K562 (cell line): ENCODE measurements at regions not wholly inside any gene's neighbourhood (a gene's known extent, or its start where the extent isn't known, plus 50 kb on each side); places are given as distances from the start of the nearest gene placed in this dataset.
"Not testable (repeated sequence)": the region's sequence is repeated elsewhere in the genome, so short reads cannot be mapped to it uniquely, and the experiment has no call there.

Source experiments
- ATAC-seq: fragments of 200-7000 bp; cut with Tn5 transposase; 3 replicates; pipeline ENCODE4 v1.9.1; 2020; ENCODE audit warnings: moderate library complexity
- BruUV-seq: library from RNA; stranded (reverse); fragments of 400-500 nt; replicated peaks from 2 replicates; lab custom pipeline; 2021; lab: Mats Ljungman, UMichigan
- CTCF ChIA-PET: fragments of 300-600 bp; formaldehyde crosslinking; extraction: SDS; loops from one replicate; lab custom pipeline; 2021; ENCODE audit warnings: low intra/inter-chr PET ratio; lab: Yijun Ruan, JAX
- POLR2A ChIA-PET: fragments of 300-600, 350-650 bp; sonication (Branson Sonifier 250); formaldehyde crosslinking; extraction: SDS; loops from one replicate; lab custom pipeline; 2021; ENCODE audit warnings: antibody characterized with exemption, inconsistent platforms; lab: Yijun Ruan, JAX
- DNase-seq, 4 experiments: peaks; one replicate each; pipeline versions ENCODE4 v3.0.0 to v3.0.0-alpha.2; 2011 to 2018; ENCODE audit warnings: low spot score in 3 of 4, mixed read lengths in 3 of 4; ENCODE audit errors: extremely low read depth in 1 of 4
- FAIRE-seq: peaks from 2 replicates; lab custom pipeline; 2011; peaks lifted over from hg19 to GRCh38; lab: Jason Lieb, UNC
- H2AFZ ChIP-seq: 2 replicates; pipeline ENCODE4 v1.6.0; 2011; ENCODE audit warnings: low read depth, low read length, control low read depth, inconsistent platforms
- H3K27ac ChIP-seq: fragments of 200-600 bp; 3 replicates; pipeline ENCODE4 v1.8.0; 2011; ENCODE audit warnings: low read depth, mild to moderate bottlenecking, control low read depth, inconsistent platforms, low read length, moderate library complexity, mixed read lengths; ENCODE audit errors: extremely low read depth
- H3K27me3 ChIP-seq, 2 experiments: fragments of 300-600 bp in 1 of 2; 2 replicates in 1 of 2; 3 replicates in 1 of 2; pipeline versions ENCODE4 v1.6.0 to v1.8.0; 2011; ENCODE audit warnings: inconsistent platforms in 2 of 2, low read length in 2 of 2, mild to moderate bottlenecking in 1 of 2, mixed read lengths in 1 of 2, moderate library complexity in 1 of 2; ENCODE audit not compliant: control insufficient read depth in 2 of 2, insufficient read depth in 2 of 2
- H3K36me3 ChIP-seq: fragments of 300-600 bp; 3 replicates; pipeline ENCODE4 v1.8.0; 2011; ENCODE audit warnings: mild to moderate bottlenecking, low read length, inconsistent platforms; ENCODE audit not compliant: control insufficient read depth, insufficient read depth
- H3K4me1 ChIP-seq, 2 experiments: fragments of 200-600 bp in 1 of 2; replicated peaks in 1 of 2; 2 replicates in 1 of 2; 3 replicates in 1 of 2; pipeline versions ENCODE4 v1.5.1 to v1.8.0; 2011; ENCODE audit warnings: inconsistent platforms in 2 of 2, low read length in 2 of 2, mild to moderate bottlenecking in 1 of 2, mixed read lengths in 1 of 2, moderate library complexity in 1 of 2; ENCODE audit not compliant: control insufficient read depth in 2 of 2, insufficient read depth in 2 of 2
- H3K4me2 ChIP-seq: 2 replicates; pipeline ENCODE4 v1.6.1; 2011; ENCODE audit warnings: low read length, control low read depth, inconsistent platforms, mixed read lengths; ENCODE audit not compliant: insufficient read depth
- H3K4me3 ChIP-seq: fragments of 200-600 bp; sonication (generic), shearing (Covaris generic); 2 replicates; pipeline ENCODE4 v1.5.1; 2016; ENCODE audit warnings: control low read depth, inconsistent platforms
- H3K79me2 ChIP-seq: fragments of 200-600 bp; 3 replicates; pipeline ENCODE4 v1.8.0; 2011; ENCODE audit warnings: low read length, inconsistent platforms; ENCODE audit not compliant: control insufficient read depth, insufficient read depth
- H3K9ac ChIP-seq, 2 experiments: 2 replicates each; pipeline versions ENCODE4 v1.6.0 to v1.6.1; 2011; ENCODE audit warnings: low read depth in 2 of 2, low read length in 2 of 2, control low read depth in 1 of 2, inconsistent platforms in 1 of 2, mild to moderate bottlenecking in 1 of 2, mixed read lengths in 1 of 2; ENCODE audit not compliant: insufficient read depth in 1 of 2
- H3K9me1 ChIP-seq: one replicate; pipeline ENCODE4 v1.6.0; 2011; ENCODE audit warnings: inconsistent platforms, mild to moderate bottlenecking, low read length, moderate library complexity; ENCODE audit not compliant: control insufficient read depth, insufficient read depth
- H3K9me3 ChIP-seq: replicated peaks from 2 replicates; pipeline ENCODE4 v1.5.1; 2011; ENCODE audit warnings: low read depth, low read length, inconsistent platforms; ENCODE audit not compliant: control insufficient read depth, insufficient read depth
- H4K20me1 ChIP-seq: replicated peaks from 2 replicates; pipeline ENCODE4 v1.6.1; 2011; ENCODE audit warnings: low read length, inconsistent platforms, mixed read lengths; ENCODE audit not compliant: control insufficient read depth, insufficient read depth
- ATF7 ChIP-seq: fragments of 450-650 bp; IDR thresholded peaks from 2 replicates; pipeline ENCODE4 v1.7.1; 2014; ENCODE audit warnings: mild to moderate bottlenecking, moderate library complexity
- FOXJ2 ChIP-seq: fragments of 200-800 bp; sonication (Bioruptor generic); IDR thresholded peaks from 2 replicates; pipeline ENCODE4 v1.6.1; 2016; ENCODE audit warnings: missing genetic modification characterization, missing compliant biosample characterization
- HNRNPH1 ChIP-seq: fragments of 200-400 bp; formaldehyde crosslinking; optimal IDR thresholded peaks from 2 replicates; pipeline ENCODE3; 2017; ENCODE audit warnings: low read depth, mild to moderate bottlenecking, low read length, moderate library complexity
- HNRNPK ChIP-seq: fragments of 200-400 bp; formaldehyde crosslinking; IDR thresholded peaks from one replicate; pipeline ENCODE4 v1.6.1; 2018; ENCODE audit warnings: mild to moderate bottlenecking, low read depth, low read length; ENCODE audit not compliant: poor library complexity, severe bottlenecking
- ILF3 ChIP-seq: fragments of 450-650 bp; IDR thresholded peaks from 2 replicates; pipeline ENCODE4 v1.6.1; 2018; ENCODE audit warnings: antibody characterized with exemption, mild to moderate bottlenecking, moderate library complexity, borderline replicate concordance
- JUND ChIP-seq, 2 experiments: IDR thresholded peaks; 2 replicates in 1 of 2; 3 replicates in 1 of 2; pipeline ENCODE4 v1.6.1; 2011; ENCODE audit warnings: borderline replicate concordance in 2 of 2, low read depth in 2 of 2, low read length in 2 of 2, improper control_type of control experiment in 1 of 2, missing biosample characterization in 1 of 2, missing genetic modification characterization in 1 of 2, missing genetic modification reagents in 1 of 2
- MAFF ChIP-seq: IDR thresholded peaks from 2 replicates; pipeline ENCODE4 v1.6.1; 2012; ENCODE audit warnings: low read length, improper control_type of control experiment
- MYBL2 ChIP-seq, 2 experiments: fragments of 450-650 bp in 1 of 2; sonication (generic) in 1 of 2; formaldehyde crosslinking in 1 of 2; IDR thresholded peaks; 2 replicates each; pipeline versions ENCODE4 v1.6.1 to v1.8.1; 2017 to 2022; ENCODE audit warnings: borderline replicate concordance in 1 of 2, inconsistent platforms in 1 of 2, low read depth in 1 of 2, mild to moderate bottlenecking in 1 of 2, missing genetic modification reagents in 1 of 2, moderate library complexity in 1 of 2
- PTRF ChIP-seq: fragments of 450-650 bp; IDR thresholded peaks from 2 replicates; pipeline ENCODE4 v1.6.1; 2016; ENCODE audit warnings: mild to moderate bottlenecking, missing genetic modification characterization, missing compliant biosample characterization
- RAD21 ChIP-seq, 2 experiments: fragments of 250-450 bp in 1 of 2; fragments of 450-650 bp in 1 of 2; sonication (Bioruptor Pico) in 1 of 2; formaldehyde crosslinking in 1 of 2; IDR thresholded peaks in 1 of 2; conservative IDR thresholded peaks in 1 of 2; 2 replicates each; pipeline versions ENCODE4 v1.4.0 to v1.8.0; 2020 to 2022; ENCODE audit warnings: mild to moderate bottlenecking in 2 of 2, moderate library complexity in 1 of 2
- SOX6 ChIP-seq: fragments of 450-650 bp; IDR thresholded peaks from 2 replicates; pipeline ENCODE4 v1.6.1; 2014; ENCODE audit warnings: mild to moderate bottlenecking
- SP2 ChIP-seq: IDR thresholded peaks from 2 replicates; pipeline ENCODE4 v1.6.1; 2011; ENCODE audit warnings: mild to moderate bottlenecking, low read depth, low read length, moderate library complexity; ENCODE audit not compliant: poor library complexity, severe bottlenecking; ENCODE audit errors: extremely low read depth
- ZKSCAN3 ChIP-seq: fragments of 250-450 bp; sonication (Bioruptor Pico); IDR thresholded peaks from 2 replicates; pipeline ENCODE4 v1.4.0; 2020
- ZNF197 ChIP-seq: fragments of 200-800 bp; sonication (Bioruptor generic); IDR thresholded peaks from 2 replicates; pipeline ENCODE4 v1.6.1; 2016; ENCODE audit warnings: low read depth, missing genetic modification characterization, missing compliant biosample characterization
- WGBS: fragments of 100-300 bp; shearing (Covaris generic); methylation state at CpG from one replicate; pipeline ENCODE4 v1.1.6; 2016; ENCODE audit warnings: low coverage, mixed read lengths; ENCODE audit not compliant: insufficient coverage; ENCODE audit errors: missing lambda C conversion rate; 5-methylcytosine and 5-hydroxymethylcytosine counted together
- in situ Hi-C: fragments of 300-500 bp; cut with MboI; formaldehyde crosslinking; loops from 4 replicates; pipeline ENCODE4 v1.15.0; 2018; ENCODE audit warnings: inconsistent platforms, mixed read lengths
- intact Hi-C: fragments of 100-400 bp; cut with micrococcal nuclease; formaldehyde crosslinking; loops from 2 replicates; pipeline ENCODE4 v1.14.2; 2022
- TF ChIP-seq, protein P1 (sequence below): fragments of 450-650 bp; IDR thresholded peaks from 2 replicates; pipeline ENCODE4 v1.6.1; 2016; ENCODE audit warnings: low read depth, mild to moderate bottlenecking, moderate library complexity

DNA sequence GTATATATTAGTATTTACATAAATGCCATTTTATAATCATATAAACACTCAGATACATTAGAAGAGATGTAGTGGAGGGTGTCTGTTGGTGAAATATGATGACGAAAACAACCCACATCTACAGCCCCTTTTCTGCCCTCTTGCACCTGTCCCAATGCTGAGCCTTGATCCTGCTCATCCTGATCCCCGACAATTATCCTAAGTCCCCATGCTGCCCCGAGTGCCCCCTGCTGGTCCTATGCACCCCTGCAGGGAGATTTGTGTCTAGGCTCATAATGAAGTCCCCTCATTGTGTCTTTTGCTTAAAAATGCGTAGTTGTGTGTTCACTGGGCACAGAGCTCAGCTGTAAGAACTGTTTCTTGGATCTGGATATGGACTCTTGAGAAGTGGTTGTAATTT, 554.5 kb downstream of the TMEM121 start:
- Histone ChIP-seq H3K4me3 (no peak overlapping the region), H3K4me2 (no peak overlapping the region), H4K20me1 (no peaks in the 10 kb centered on the region), H3K27ac (no peak overlapping the region), H3K27me3 (no peaks in the 10 kb centered on the region), H3K79me2 (no peaks in the 10 kb centered on the region), H3K36me3 (no peaks in the 10 kb centered on the region), H3K9me1 (no peaks in the 10 kb centered on the region), H3K9me3 (no peaks in the 10 kb centered on the region), H3K4me1 (no peaks in the 10 kb centered on the region)
- intact Hi-C loops, result no loop called here
- CTCF ChIA-PET, result no interaction called here
- no peak for FAIRE-seq
- WGBS, result no CpG with 5 or more reads among the region's 4 CpGs
- POLR2A ChIA-PET, result no interaction called here
- TF ChIP-seq MAFF, result no peak
- TF ChIP-seq ATF7, result no peak
- TF ChIP-seq SOX6, result no peak
- no peak for TF ChIP-seq HNRNPK
- TF ChIP-seq RAD21 (CRISPR knock-in tag; conservative IDR thresholded peaks at IDR 0.05 in 1 of 2, IDR thresholded peaks at IDR 0.05 in 1 of 2), result no peak
- TF ChIP-seq SP2, result no peak
- no peak for TF ChIP-seq FOXJ2 (tag)
- TF ChIP-seq JUND (IDR thresholded peaks at IDR 0.05; ENCODE audit: borderline replicate concordance, low read depth, low read length), result no peak
- TF ChIP-seq JUND (tag; IDR thresholded peaks at IDR 0.05; ENCODE audit: borderline replicate concordance, low read depth, low read length), result no peak
- TF ChIP-seq PTRF (tag), result no peak
- TF ChIP-seq ZKSCAN3 (CRISPR knock-in tag), result no peak
- no peak for TF ChIP-seq MYBL2 (IDR thresholded peaks at IDR 0.05; ENCODE audit: low read depth)
- TF ChIP-seq MYBL2 (CRISPR knock-in tag; IDR thresholded peaks at IDR 0.05; ENCODE audit: borderline replicate concordance), result no peak
- no peak for TF ChIP-seq ZNF197 (CRISPR knock-in tag)
- TF ChIP-seq ILF3, result no peak
- no peak for TF ChIP-seq HNRNPH1
- TF ChIP-seq, protein P1, sequence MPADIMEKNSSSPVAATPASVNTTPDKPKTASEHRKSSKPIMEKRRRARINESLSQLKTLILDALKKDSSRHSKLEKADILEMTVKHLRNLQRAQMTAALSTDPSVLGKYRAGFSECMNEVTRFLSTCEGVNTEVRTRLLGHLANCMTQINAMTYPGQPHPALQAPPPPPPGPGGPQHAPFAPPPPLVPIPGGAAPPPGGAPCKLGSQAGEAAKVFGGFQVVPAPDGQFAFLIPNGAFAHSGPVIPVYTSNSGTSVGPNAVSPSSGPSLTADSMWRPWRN, result no peak
- TF ChIP-seq, all 486 proteins: peak for 0
- in situ Hi-C loops, result no loop called here
- Histone ChIP-seq H2AFZ (no peak overlapping the region), H3K9ac (no peak overlapping the region)
- BruUV-seq, result no TSS peak
- ATAC-seq (no peak), DNase-seq (no peak)

DNA sequence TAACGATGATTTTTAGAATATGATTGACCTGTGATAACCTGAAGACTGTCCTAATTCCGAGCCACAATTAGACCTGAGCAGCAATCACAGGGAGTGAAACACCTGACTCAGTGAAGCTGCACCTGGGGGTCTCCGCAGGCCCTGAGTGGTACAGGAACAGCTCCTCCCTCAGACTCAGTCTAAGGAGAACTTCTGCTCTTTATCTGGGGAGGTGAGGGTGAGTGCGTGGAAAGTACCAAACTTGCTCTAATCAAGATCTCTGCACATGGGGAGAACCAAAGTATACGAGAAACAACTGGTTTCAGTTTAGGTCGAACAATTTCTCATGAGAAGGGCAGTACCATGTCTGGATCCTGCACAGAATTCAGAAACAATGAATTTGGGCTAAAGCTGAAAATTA, 555.3 kb downstream of the TMEM121 start:
- ATAC-seq, H3K4me1 ChIP-seq, H3K4me2 ChIP-seq, H3K4me3 ChIP-seq, H3K27ac ChIP-seq, H3K9me3 ChIP-seq, CTCF ChIA-PET, H4K20me1 ChIP-seq, H3K9me1 ChIP-seq, BruUV-seq, H3K36me3 ChIP-seq, intact Hi-C loops, H3K79me2 ChIP-seq, DNase-seq, in situ Hi-C loops, FAIRE-seq, H3K9ac ChIP-seq, H3K27me3 ChIP-seq, H2AFZ ChIP-seq, POLR2A ChIA-PET: not testable (repeated sequence)
- WGBS, result 0% methylated on average over 2 of the region's 6 CpGs
